GM12878 (cell line): ENCODE measurements at regions not wholly inside any gene's neighbourhood (a gene's known extent, or its start where the extent isn't known, plus 50 kb on each side); places are given as distances from the start of the nearest gene placed in this dataset.

ENCODE experiments used
- ATAC-seq: fragments of 200-7000 bp; cut with Tn5 transposase; 3 replicates; pipeline ENCODE4 v1.9.1; 2020; ENCODE audit warnings: mild to moderate bottlenecking, moderate library complexity
- BruUV-seq: library from RNA; stranded (reverse); fragments of 400-500 nt; replicated peaks from 2 replicates; lab custom pipeline; 2021; lab: Mats Ljungman, UMichigan
- CTCF ChIA-PET: fragments of 300-600 bp; sonication (Branson Sonifier 250); formaldehyde crosslinking; extraction: SDS; loops from one replicate; lab custom pipeline; 2021; ENCODE audit warnings: inconsistent platforms; lab: Yijun Ruan, JAX
- POLR2A ChIA-PET: fragments of 350-600 bp; formaldehyde crosslinking; extraction: SDS; loops from one replicate; lab custom pipeline; 2021; ENCODE audit warnings: inconsistent platforms; lab: Charles Lee
- RAD21 ChIA-PET: fragments of 300-600 bp; sonication (Branson Sonifier 250); formaldehyde crosslinking; loops from one replicate; lab custom pipeline; 2023; ENCODE audit warnings: antibody characterized with exemption; ENCODE audit not compliant: unreplicated experiment; lab: Charles Lee
- SMC1A ChIA-PET: fragments of 300-600 bp; sonication (Branson Sonifier 250); formaldehyde crosslinking; loops from one replicate; lab custom pipeline; 2023; ENCODE audit not compliant: unreplicated experiment, uncharacterized antibody; lab: Charles Lee
- DNase-seq: peaks from one replicate; pipeline ENCODE4 v3.0.0-alpha.2; 2011; ENCODE audit warnings: low read depth, low spot score
- FAIRE-seq: peaks from 3 replicates; lab custom pipeline; 2011; peaks lifted over from hg19 to GRCh38; lab: Jason Lieb, UNC
- H2AFZ ChIP-seq: 2 replicates; pipeline ENCODE4 v1.6.0; 2011; ENCODE audit warnings: low read depth, low read length, control low read depth; ENCODE audit not compliant: control insufficient read depth
- H3K27ac ChIP-seq: 2 replicates; pipeline ENCODE4 v1.5.1; 2011; ENCODE audit warnings: control low read depth; ENCODE audit not compliant: control insufficient read depth, insufficient read depth
- H3K27me3 ChIP-seq, 2 experiments: replicated peaks in 1 of 2; 2 replicates each; pipeline versions ENCODE4 v1.6.0 to v1.6.1; 2011; ENCODE audit warnings: low read length in 1 of 2; ENCODE audit not compliant: control insufficient read depth in 2 of 2, insufficient read depth in 2 of 2
- H3K36me3 ChIP-seq, 2 experiments: 2 replicates each; pipeline ENCODE4 v1.5.1; 2011; ENCODE audit warnings: low read length in 1 of 2; ENCODE audit not compliant: control insufficient read depth in 2 of 2, insufficient read depth in 2 of 2
- H3K4me1 ChIP-seq: 2 replicates; pipeline ENCODE4 v1.6.1; 2011; ENCODE audit warnings: mild to moderate bottlenecking, low read length, moderate library complexity, mixed read lengths; ENCODE audit not compliant: control insufficient read depth, insufficient read depth
- H3K4me2 ChIP-seq: 2 replicates; pipeline ENCODE4 v1.6.0; 2011; ENCODE audit warnings: control low read depth; ENCODE audit not compliant: control insufficient read depth, insufficient read depth
- H3K4me3 ChIP-seq: fragments of 200-600 bp; sonication (generic); 2 replicates; pipeline ENCODE4 v1.5.1; 2016
- H3K79me2 ChIP-seq: 2 replicates; pipeline ENCODE4 v1.6.0; 2011; ENCODE audit warnings: low read length; ENCODE audit not compliant: control insufficient read depth, insufficient read depth
- H3K9ac ChIP-seq: 2 replicates; pipeline ENCODE4 v1.8.0; 2011; ENCODE audit warnings: low read length, control low read depth, mixed read lengths; ENCODE audit not compliant: control insufficient read depth, insufficient read depth
- H3K9me3 ChIP-seq: replicated peaks from 3 replicates; pipeline ENCODE4 v1.5.1; 2011; ENCODE audit warnings: mild to moderate bottlenecking, low read length; ENCODE audit not compliant: control insufficient read depth, insufficient read depth
- H4K20me1 ChIP-seq: 2 replicates; pipeline ENCODE4 v1.6.0; 2011; ENCODE audit not compliant: control insufficient read depth, insufficient read depth
- HDAC2 ChIP-seq: fragments of 200-600 bp; sonication (generic); IDR thresholded peaks from 2 replicates; pipeline ENCODE4 v1.6.1; 2017
- HDAC6 ChIP-seq: fragments of 200-600 bp; sonication (generic); IDR thresholded peaks from one replicate; pipeline ENCODE4 v1.8.0; 2017; ENCODE audit warnings: antibody characterized with exemption; ENCODE audit not compliant: unreplicated experiment
- SMC3 ChIP-seq: IDR thresholded peaks from 2 replicates; pipeline ENCODE4 v1.6.1; 2011; ENCODE audit warnings: low read length, improper control_type of control experiment, borderline replicate concordance
- STAT3 ChIP-seq: IDR thresholded peaks from 2 replicates; pipeline ENCODE4 v1.6.1; 2011; ENCODE audit warnings: low read depth, low read length, improper control_type of control experiment
- TCF3 ChIP-seq: IDR thresholded peaks from 2 replicates; pipeline ENCODE4 v1.6.1; 2012; ENCODE audit warnings: low read depth, mild to moderate bottlenecking, low read length, borderline replicate concordance; ENCODE audit not compliant: insufficient read depth
- WRNIP1 ChIP-seq: IDR thresholded peaks from 2 replicates; pipeline ENCODE4 v1.6.1; 2011; ENCODE audit warnings: low read depth, low read length, improper control_type of control experiment, borderline replicate concordance
- WGBS: methylation state at CpG from one replicate; pipeline ENCODE4 v1.1.6; 2016; ENCODE audit warnings: low lambda C conversion rate; ENCODE audit not compliant: insufficient replicate concordance, insufficient coverage; ENCODE audit errors: missing lambda C conversion rate; 5-methylcytosine and 5-hydroxymethylcytosine counted together
- in situ Hi-C: fragments of 300-500 bp; cut with MboI; formaldehyde crosslinking; loops from 9 replicates; pipeline ENCODE4 v1.14.3; 2018; ENCODE audit warnings: mixed read lengths
- intact Hi-C: fragments of 100-400 bp; cut with micrococcal nuclease; formaldehyde crosslinking; loops from one replicate; pipeline ENCODE4 v1.14.2; 2022; ENCODE audit not compliant: unreplicated experiment

DNA sequence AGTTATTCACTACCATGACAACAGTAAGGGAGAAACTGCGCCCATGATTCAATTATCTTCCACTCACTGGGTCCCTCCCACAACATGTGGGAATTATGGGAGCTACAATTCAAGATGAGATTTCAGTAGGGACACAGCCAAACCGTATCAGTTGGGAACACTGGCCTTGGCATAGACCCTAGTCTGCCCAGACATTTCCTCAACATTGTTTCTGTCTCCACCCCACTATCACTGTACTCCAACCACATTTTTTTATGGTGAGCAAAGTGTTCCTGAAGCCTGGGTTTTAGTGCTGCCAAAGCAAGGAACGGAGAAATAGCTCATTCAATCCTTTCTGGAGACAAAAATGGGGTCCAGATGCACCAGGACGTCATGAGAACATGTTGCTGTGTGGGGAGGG is 122.6 kb upstream of the CCDC179 start:
- Histone ChIP-seq H2AFZ (no peak overlapping the region), H3K27me3 (no peaks in the 10 kb centered on the region), H3K27ac (no peak overlapping the region), H3K4me3 (no peak overlapping the region), H3K36me3 (no peaks in the 10 kb centered on the region), H3K4me2 (no peak overlapping the region), H3K9ac (no peak overlapping the region), H3K9me3 (no peaks in the 10 kb centered on the region), H4K20me1 (no peaks in the 10 kb centered on the region), H3K79me2 (no peaks in the 10 kb centered on the region), H3K4me1 (no peaks in the 10 kb centered on the region)
- ChIA-PET SMC1A (no interaction called here), CTCF (interaction anchor here (1.5 to 1.6 kb wide), 2 partner anchors 33 to 107 kb away, joined by 3 to 4 read pairs; no protein-coding TSS in a partner anchor), POLR2A (no interaction called here), RAD21 (no interaction called here)
- ATAC-seq (no peak), DNase-seq (no peak), FAIRE-seq (no peak)
- BruUV-seq = no TSS peak
- 0% methylated on average over 4 of the region's 4 CpGs for WGBS
- no peak for TF ChIP-seq STAT3
- in situ Hi-C loops = no loop called here
- intact Hi-C loops = no loop called here

DNA sequence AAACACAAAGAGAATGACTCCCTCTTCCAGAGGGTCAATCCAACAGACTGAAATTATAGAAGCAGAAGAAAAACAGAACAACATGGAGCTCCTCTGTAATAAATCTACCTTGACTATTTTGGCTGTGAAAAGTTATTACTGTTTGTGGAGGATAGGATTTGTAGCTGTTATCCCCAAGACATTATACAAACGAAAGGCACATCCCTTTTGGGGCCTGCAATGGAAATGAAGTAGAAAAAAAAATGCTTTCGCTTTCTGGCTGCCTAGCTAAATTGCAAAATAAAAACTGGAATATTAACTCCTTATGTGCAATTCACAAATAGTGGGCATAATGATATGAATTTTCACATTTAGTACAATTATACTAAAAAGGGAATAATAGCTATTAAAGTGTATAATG is 123.8 kb upstream of the CCDC179 start:
- Histone ChIP-seq H4K20me1 (no peaks in the 10 kb centered on the region), H2AFZ (no peak overlapping the region), H3K4me1 (no peaks in the 10 kb centered on the region), H3K27ac (no peak overlapping the region), H3K36me3 (no peaks in the 10 kb centered on the region), H3K9ac (no peak overlapping the region), H3K4me3 (no peak overlapping the region), H3K79me2 (no peaks in the 10 kb centered on the region), H3K9me3 (no peaks in the 10 kb centered on the region), H3K4me2 (no peak overlapping the region), H3K27me3 (no peaks in the 10 kb centered on the region)
- ChIA-PET CTCF (interaction anchor here (1.2 to 1.6 kb wide), 2 partner anchors 35 to 130 kb away, joined by 3 to 4 read pairs; no protein-coding TSS in a partner anchor), POLR2A (interaction anchor here (0.7 kb wide), 1 partner anchor 93 kb away, joined by 5 read pairs; no protein-coding TSS in a partner anchor), SMC1A (interaction anchor here (0.6 to 1.2 kb wide), 2 partner anchors 8 to 461 kb away, joined by 3 to 4 read pairs; no protein-coding TSS in a partner anchor), RAD21 (no interaction called here)
- FAIRE-seq (no peak), ATAC-seq (no peak), DNase-seq (no peak)
- intact Hi-C loops = no loop called here
- no TSS peak for BruUV-seq
- TF ChIP-seq HDAC6 (no peak), TCF3 (no peak), WRNIP1 (no peak), SMC3 (no peak), HDAC2 (no peak)
- WGBS = 34% methylated on average over 2 of the region's 2 CpGs
- in situ Hi-C loops = no loop called here
